Neural cell (in vitro differentiated cells): ENCODE measurements at regions not wholly inside any gene's neighbourhood (a gene's known extent, or its start where the extent isn't known, plus 50 kb on each side); places are given as distances from the start of the nearest gene placed in this dataset.

Source experiments
- H2AFZ ChIP-seq: fragments of 200-600, 300-800 bp; sonication (generic), shearing (Covaris generic); 2 replicates; pipeline ENCODE4 v1.6.0; 2014; ENCODE audit warnings: low read depth, mild to moderate bottlenecking, antibody characterized with exemption, low read length, moderate library complexity
- H3F3A ChIP-seq: fragments of 200-600 bp; shearing (Covaris generic); 2 replicates; pipeline ENCODE4 v1.6.1; 2016; ENCODE audit warnings: mild to moderate bottlenecking, moderate library complexity, mixed read lengths, antibody characterized with exemption, low read length; ENCODE audit not compliant: insufficient read depth, poor library complexity, severe bottlenecking
- H3K27ac ChIP-seq: fragments of 200-600, 300-800 bp; sonication (generic), shearing (Covaris generic); 2 replicates; pipeline ENCODE4 v1.5.1; 2014; ENCODE audit warnings: mild to moderate bottlenecking, low read length, moderate library complexity
- H3K27me3 ChIP-seq: fragments of 300-800, 200-600 bp; sonication (generic), shearing (Covaris generic); 2 replicates; pipeline ENCODE4 v1.6.0; 2014; ENCODE audit warnings: mild to moderate bottlenecking, low read depth, low read length, moderate library complexity; ENCODE audit not compliant: insufficient read depth
- H3K36me3 ChIP-seq: fragments of 300-800, 200-600 bp; sonication (generic), shearing (Covaris generic); 2 replicates; pipeline ENCODE4 v1.5.1; 2014; ENCODE audit warnings: mild to moderate bottlenecking, antibody characterized with exemption, low read length, moderate library complexity; ENCODE audit not compliant: insufficient read depth
- H3K4me2 ChIP-seq: fragments of 300-800, 200-600 bp; sonication (generic), shearing (Covaris generic); 2 replicates; pipeline ENCODE4 v1.6.0; 2014; ENCODE audit warnings: mild to moderate bottlenecking, low read length
- H3K4me3 ChIP-seq: fragments of 300-800, 200-600 bp; sonication (generic), shearing (Covaris generic); 2 replicates; pipeline ENCODE4 v1.5.1; 2014; ENCODE audit warnings: mild to moderate bottlenecking, low read length, moderate library complexity
- H3K79me2 ChIP-seq: fragments of 200-600 bp; shearing (Covaris generic); replicated peaks from 2 replicates; pipeline ENCODE4 v1.6.0; 2014; ENCODE audit warnings: mild to moderate bottlenecking, low read length, moderate library complexity; ENCODE audit not compliant: insufficient read depth
- H3K9ac ChIP-seq: fragments of 300-800, 200-600 bp; sonication (generic), shearing (Covaris generic); 2 replicates; pipeline ENCODE4 v1.6.1; 2016; ENCODE audit warnings: mild to moderate bottlenecking, low read length, mixed read lengths
- H3K9me2 ChIP-seq: fragments of 200-600 bp; shearing (Covaris generic); 2 replicates; pipeline ENCODE4 v1.6.1; 2016; ENCODE audit warnings: mild to moderate bottlenecking, low read length, mixed read lengths; ENCODE audit not compliant: insufficient read depth
- H3K9me3 ChIP-seq: fragments of 200-600, 300-800 bp; sonication (generic), shearing (Covaris generic); 2 replicates; pipeline ENCODE4 v1.6.1; 2016; ENCODE audit warnings: mild to moderate bottlenecking, mixed run types, low read length, moderate library complexity, mixed read lengths
- H4K20me1 ChIP-seq: fragments of 200-600 bp; shearing (Covaris generic); 2 replicates; pipeline ENCODE4 v1.6.1; 2016; ENCODE audit warnings: mild to moderate bottlenecking, mixed run types; ENCODE audit not compliant: insufficient read depth
- EP300 ChIP-seq: fragments of 450-650 bp; conservative IDR thresholded peaks from 2 replicates; pipeline ENCODE4 v1.6.1; 2014; ENCODE audit warnings: antibody characterized with exemption, mild to moderate bottlenecking, moderate library complexity; ENCODE audit not compliant: poor library complexity, severe bottlenecking
- EZH2 ChIP-seq: fragments of 200-600, 300-800 bp; shearing (Covaris generic), sonication (generic); IDR thresholded peaks from 2 replicates; pipeline ENCODE4 v1.6.1; 2014; ENCODE audit warnings: antibody characterized with exemption, low read length, borderline replicate concordance, mild to moderate bottlenecking; ENCODE audit not compliant: insufficient read depth, poor library complexity, severe bottlenecking
- MXI1 ChIP-seq: fragments of 450-650 bp; conservative IDR thresholded peaks from 2 replicates; pipeline ENCODE4 v1.6.1; 2014; ENCODE audit warnings: antibody characterized with exemption, mild to moderate bottlenecking; ENCODE audit not compliant: poor library complexity, severe bottlenecking
- POLR2AphosphoS5 ChIP-seq: IDR thresholded peaks from 2 replicates; pipeline ENCODE4 v1.6.1; 2012
- RAD21 ChIP-seq: fragments of 450-650 bp; conservative IDR thresholded peaks from 2 replicates; pipeline ENCODE4 v1.6.1; 2014; ENCODE audit warnings: antibody characterized with exemption, mild to moderate bottlenecking, moderate library complexity
- SMC3 ChIP-seq: fragments of 450-650 bp; conservative IDR thresholded peaks from 2 replicates; pipeline ENCODE4 v1.6.1; 2014; ENCODE audit warnings: antibody characterized with exemption, mild to moderate bottlenecking, moderate library complexity; ENCODE audit not compliant: poor library complexity
- TAF1 ChIP-seq: IDR thresholded peaks from 2 replicates; pipeline ENCODE4 v1.6.1; 2012; ENCODE audit warnings: low read depth
- TF ChIP-seq, protein P1 (sequence below): fragments of 450-650 bp; IDR thresholded peaks from 2 replicates; pipeline ENCODE4 v1.5.1; 2014; ENCODE audit warnings: antibody characterized with exemption, mild to moderate bottlenecking, moderate library complexity; ENCODE audit not compliant: poor library complexity, severe bottlenecking
- TF ChIP-seq, protein P2 (sequence below): IDR thresholded peaks from 2 replicates; pipeline ENCODE4 v1.6.1; 2012; ENCODE audit warnings: borderline replicate concordance

DNA sequence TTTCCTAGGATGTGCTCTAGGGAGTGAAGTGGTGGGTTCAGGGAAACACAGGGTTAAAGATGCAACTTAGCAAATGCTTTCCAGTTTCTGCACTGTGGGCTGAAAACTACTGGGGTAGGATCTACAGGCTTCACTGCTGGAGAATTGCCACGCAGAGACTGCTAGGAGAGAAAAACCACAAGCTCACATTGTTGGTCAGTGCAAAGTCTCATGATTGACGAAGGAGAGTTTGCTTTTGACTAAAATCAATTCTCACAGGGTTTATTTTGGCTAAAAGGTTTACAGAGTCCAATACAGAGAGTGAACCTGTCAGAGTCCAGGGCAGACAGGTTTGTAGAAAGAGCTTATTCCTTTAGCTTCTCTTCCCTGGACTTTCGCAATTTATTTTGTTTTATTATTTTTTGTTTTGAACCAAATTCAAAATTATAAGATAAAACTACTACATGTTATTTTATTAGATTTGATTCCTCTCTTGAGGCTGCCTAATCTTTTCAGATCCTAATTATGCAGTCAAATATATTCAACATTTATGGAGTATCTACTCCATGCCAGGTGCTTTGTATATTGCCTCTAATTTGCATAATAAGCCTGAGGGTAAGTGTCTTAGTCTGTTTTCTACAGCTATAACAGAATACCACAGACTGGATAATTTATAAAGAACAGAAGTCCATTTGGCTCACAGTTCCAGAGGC is 64.7 kb downstream of the MTNR1B start:
- H3K9ac ChIP-seq, result no peak overlapping the region
- TF ChIP-seq RAD21, result no peak
- TF ChIP-seq, protein P1, sequence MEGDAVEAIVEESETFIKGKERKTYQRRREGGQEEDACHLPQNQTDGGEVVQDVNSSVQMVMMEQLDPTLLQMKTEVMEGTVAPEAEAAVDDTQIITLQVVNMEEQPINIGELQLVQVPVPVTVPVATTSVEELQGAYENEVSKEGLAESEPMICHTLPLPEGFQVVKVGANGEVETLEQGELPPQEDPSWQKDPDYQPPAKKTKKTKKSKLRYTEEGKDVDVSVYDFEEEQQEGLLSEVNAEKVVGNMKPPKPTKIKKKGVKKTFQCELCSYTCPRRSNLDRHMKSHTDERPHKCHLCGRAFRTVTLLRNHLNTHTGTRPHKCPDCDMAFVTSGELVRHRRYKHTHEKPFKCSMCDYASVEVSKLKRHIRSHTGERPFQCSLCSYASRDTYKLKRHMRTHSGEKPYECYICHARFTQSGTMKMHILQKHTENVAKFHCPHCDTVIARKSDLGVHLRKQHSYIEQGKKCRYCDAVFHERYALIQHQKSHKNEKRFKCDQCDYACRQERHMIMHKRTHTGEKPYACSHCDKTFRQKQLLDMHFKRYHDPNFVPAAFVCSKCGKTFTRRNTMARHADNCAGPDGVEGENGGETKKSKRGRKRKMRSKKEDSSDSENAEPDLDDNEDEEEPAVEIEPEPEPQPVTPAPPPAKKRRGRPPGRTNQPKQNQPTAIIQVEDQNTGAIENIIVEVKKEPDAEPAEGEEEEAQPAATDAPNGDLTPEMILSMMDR, result no peak
- TF ChIP-seq, protein P2, sequence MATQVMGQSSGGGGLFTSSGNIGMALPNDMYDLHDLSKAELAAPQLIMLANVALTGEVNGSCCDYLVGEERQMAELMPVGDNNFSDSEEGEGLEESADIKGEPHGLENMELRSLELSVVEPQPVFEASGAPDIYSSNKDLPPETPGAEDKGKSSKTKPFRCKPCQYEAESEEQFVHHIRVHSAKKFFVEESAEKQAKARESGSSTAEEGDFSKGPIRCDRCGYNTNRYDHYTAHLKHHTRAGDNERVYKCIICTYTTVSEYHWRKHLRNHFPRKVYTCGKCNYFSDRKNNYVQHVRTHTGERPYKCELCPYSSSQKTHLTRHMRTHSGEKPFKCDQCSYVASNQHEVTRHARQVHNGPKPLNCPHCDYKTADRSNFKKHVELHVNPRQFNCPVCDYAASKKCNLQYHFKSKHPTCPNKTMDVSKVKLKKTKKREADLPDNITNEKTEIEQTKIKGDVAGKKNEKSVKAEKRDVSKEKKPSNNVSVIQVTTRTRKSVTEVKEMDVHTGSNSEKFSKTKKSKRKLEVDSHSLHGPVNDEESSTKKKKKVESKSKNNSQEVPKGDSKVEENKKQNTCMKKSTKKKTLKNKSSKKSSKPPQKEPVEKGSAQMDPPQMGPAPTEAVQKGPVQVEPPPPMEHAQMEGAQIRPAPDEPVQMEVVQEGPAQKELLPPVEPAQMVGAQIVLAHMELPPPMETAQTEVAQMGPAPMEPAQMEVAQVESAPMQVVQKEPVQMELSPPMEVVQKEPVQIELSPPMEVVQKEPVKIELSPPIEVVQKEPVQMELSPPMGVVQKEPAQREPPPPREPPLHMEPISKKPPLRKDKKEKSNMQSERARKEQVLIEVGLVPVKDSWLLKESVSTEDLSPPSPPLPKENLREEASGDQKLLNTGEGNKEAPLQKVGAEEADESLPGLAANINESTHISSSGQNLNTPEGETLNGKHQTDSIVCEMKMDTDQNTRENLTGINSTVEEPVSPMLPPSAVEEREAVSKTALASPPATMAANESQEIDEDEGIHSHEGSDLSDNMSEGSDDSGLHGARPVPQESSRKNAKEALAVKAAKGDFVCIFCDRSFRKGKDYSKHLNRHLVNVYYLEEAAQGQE, result no peak
- TF ChIP-seq EZH2, result no peak
- TF ChIP-seq MXI1, result no peak
- H3K27me3 ChIP-seq, result no peaks in the 10 kb centered on the region
- no peaks in the 10 kb centered on the region for H3K9me2 ChIP-seq
- H3K4me2 ChIP-seq, result no peak overlapping the region
- H2AFZ ChIP-seq, result no peak overlapping the region
- H3K27ac ChIP-seq, result no peak overlapping the region
- no peaks in the 10 kb centered on the region for H3K79me2 ChIP-seq
- H3F3A ChIP-seq, result no peaks in the 10 kb centered on the region
- H3K9me3 ChIP-seq, result no peaks in the 10 kb centered on the region
- no peaks in the 10 kb centered on the region for H4K20me1 ChIP-seq
- no peak overlapping the region for H3K4me3 ChIP-seq
- H3K36me3 ChIP-seq, result no peaks in the 10 kb centered on the region

DNA sequence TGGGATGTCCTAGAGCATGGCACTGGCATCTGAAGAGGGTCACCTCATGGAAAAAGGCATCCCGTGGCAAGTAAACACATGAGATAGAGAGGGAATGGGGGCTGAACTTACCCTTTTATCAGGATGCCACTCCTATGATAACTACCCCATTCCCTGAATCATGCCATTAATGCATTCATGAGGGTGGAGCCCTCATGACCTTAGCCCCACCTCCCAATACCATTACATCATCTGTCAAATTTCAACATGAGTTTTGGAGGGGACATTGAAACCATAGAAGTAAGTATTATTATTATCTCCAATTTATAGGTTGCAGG is 65.2 kb downstream of the MTNR1B start:
- Histone ChIP-seq H3K27me3 (no peaks in the 10 kb centered on the region), H3K4me2 (no peak overlapping the region), H2AFZ (no peak overlapping the region), H4K20me1 (no peaks in the 10 kb centered on the region), H3K36me3 (no peaks in the 10 kb centered on the region), H3K4me3 (no peak overlapping the region), H3K79me2 (no peaks in the 10 kb centered on the region), H3K9ac (no peak overlapping the region), H3K27ac (no peak overlapping the region), H3F3A (no peaks in the 10 kb centered on the region), H3K9me3 (no peaks in the 10 kb centered on the region), H3K9me2 (no peaks in the 10 kb centered on the region)
- TF ChIP-seq MXI1, result no peak
- no peak for TF ChIP-seq EP300
- no peak for TF ChIP-seq SMC3
- TF ChIP-seq, protein P2, result no peak
- TF ChIP-seq, protein P1, result no peak
- no peak for TF ChIP-seq POLR2AphosphoS5
- no peak for TF ChIP-seq RAD21
- TF ChIP-seq TAF1, result no peak
- no peak for TF ChIP-seq EZH2
